ENCODE measurements at regions not wholly inside any gene's neighbourhood (a gene's known extent, or its start where the extent isn't known, plus 50 kb on each side); places are given as distances from the start of the nearest gene placed in this dataset.

GRCh38 chr2:77937366-77937765 lies 415.2 kb upstream of the LRRTM4 start:
- H3K9ac ChIP-seq (ENCODE audit: low read depth, low read length) = no peak overlapping the region
- H3K4me1 ChIP-seq (ENCODE audit: control insufficient read depth, insufficient read depth, low read length) = no peaks in the 10 kb centered on the region
- no peak overlapping the region for H2AFZ ChIP-seq (replicated peaks; ENCODE audit: low read length, poor library complexity)
- TF ChIP-seq BHLHE40 (IDR thresholded peaks at IDR 0.05; ENCODE audit: low read depth, low read length) (no peak), ELK1 (IDR thresholded peaks at IDR 0.05; ENCODE audit: borderline replicate concordance, low read depth, low read length) (no peak), RCOR1 (IDR thresholded peaks at IDR 0.05; ENCODE audit: insufficient replicate concordance, low read length) (no peak), CHD1 (IDR thresholded peaks at IDR 0.05; ENCODE audit: low read depth, low read length) (no peak), RAD21 (IDR thresholded peaks at IDR 0.05; ENCODE audit: low read length) (no peak), NFE2L2 (IDR thresholded peaks at IDR 0.05; ENCODE audit: low read depth, low read length) (no peak)
- H3K79me1 ChIP-seq (ENCODE audit: low read depth in 1 of 2, low read length in 2 of 2) = no peaks in the 10 kb centered on the region
- H3K27ac ChIP-seq (ENCODE audit: insufficient read depth, low read length) = no peak overlapping the region
- intact Hi-C loops (cut with micrococcal nuclease) = no loop called here
- no peak overlapping the region for H3K4me2 ChIP-seq (ENCODE audit: low read depth, low read length)
- DNase-seq = no peak
- no peak overlapping the region for H3K4me3 ChIP-seq (ENCODE audit: insufficient read depth, low read depth, low read length)
- no peak overlapping the region for H3K14ac ChIP-seq (replicated peaks; ENCODE audit: low read depth, low read length)
- H2AK9ac ChIP-seq (replicated peaks; ENCODE audit: low read depth, low read length, poor library complexity) = no peak overlapping the region
- no peak overlapping the region for H2BK15ac ChIP-seq (ENCODE audit: low read depth, low read length)
- ChIA-PET POLR2A (ENCODE audit: unreplicated experiment) (no interaction called here), CTCF (interaction anchor here (0.6 kb wide), 1 partner anchor 901 kb away, joined by 3 read pairs; no protein-coding TSS in a partner anchor)
- no peaks in the 10 kb centered on the region for H3K9me1 ChIP-seq (ENCODE audit: insufficient read depth, low read length)
- H2BK5ac ChIP-seq (ENCODE audit: low read depth, low read length, poor library complexity, severe bottlenecking) = no peak overlapping the region
- H3K18ac ChIP-seq (ENCODE audit: low read depth, low read length) = no peak overlapping the region
- H3K9me3 ChIP-seq (ENCODE audit: control insufficient read depth, insufficient read depth, low read length) = no peaks in the 10 kb centered on the region
- WGBS, 2 experiments (ENCODE audit: extremely low coverage in 2 of 2, insufficient read length in 1 of 2) = 17% methylated on average over 1 of the region's 5 CpGs; no CpG with 5 or more reads in 1 of the 2 experiments
- no peaks in the 10 kb centered on the region for H3K27me3 ChIP-seq (ENCODE audit: control insufficient read depth, insufficient read depth, low read length)
- H2BK120ac ChIP-seq (ENCODE audit: low read depth, low read length) = no peak overlapping the region
- H2BK20ac ChIP-seq (ENCODE audit: low read depth, low read length) = no peak overlapping the region
- no peaks in the 10 kb centered on the region for H4K20me1 ChIP-seq (ENCODE audit: insufficient read depth, low read length)
- H4K5ac ChIP-seq (ENCODE audit: low read depth, low read length) = no peak overlapping the region
- no peak overlapping the region for H3K56ac ChIP-seq (ENCODE audit: extremely low read depth, insufficient read depth, low read length)
- dilution Hi-C loops (cut with HindIII; ENCODE audit: low sequenced_read_pairs, unreplicated experiment) = no loop called here
- in situ Hi-C loops (cut with MboI; ENCODE audit: low sequenced_read_pairs) = no loop called here
- H3K36me3 ChIP-seq (ENCODE audit: control insufficient read depth, insufficient read depth, low read length) = no peaks in the 10 kb centered on the region
- H4K91ac ChIP-seq (ENCODE audit: insufficient read depth, low read depth, low read length) = no peak overlapping the region
- H3K23ac ChIP-seq (ENCODE audit: low read depth, low read length) = no peak overlapping the region
- H4K8ac ChIP-seq (ENCODE audit: low read depth in 2 of 2, low read length in 2 of 2) = no peak overlapping the region
- BruUV-seq (replicated peaks) = no TSS peak
- no peak for ATAC-seq (ENCODE audit: low read depth)
- no peak overlapping the region for H3K4ac ChIP-seq (ENCODE audit: low read depth, low read length)
- no peak overlapping the region for H2AK5ac ChIP-seq (ENCODE audit: low read depth, low read length)

All from IMR-90 (cell line).